ENCODE measurements at regions not wholly inside any gene's neighbourhood (a gene's known extent, or its start where the extent isn't known, plus 50 kb on each side); places are given as distances from the start of the nearest gene placed in this dataset.

- ChIA-PET POLR2A (no interaction called here), CTCF (interaction anchor here (0.6 kb wide), 1 partner anchor 872 kb away, joined by 5 read pairs; no protein-coding TSS in a partner anchor)
- TF ChIP-seq ZNF24 (tag by site-specific recombination; IDR thresholded peaks at IDR 0.05) (no peak), ZBTB48 (tag by site-specific recombination; IDR thresholded peaks at IDR 0.05) (no peak), ZNF16 (tag by site-specific recombination; IDR thresholded peaks at IDR 0.05; ENCODE audit: low read depth) (no peak), YY1 (tag by site-specific recombination; IDR thresholded peaks at IDR 0.05) (no peak), ZFP37 (tag by site-specific recombination; IDR thresholded peaks at IDR 0.05) (no peak), ZNF37A (tag by site-specific recombination; IDR thresholded peaks at IDR 0.05) (no peak), ZNF529 (tag by site-specific recombination; IDR thresholded peaks at IDR 0.05; ENCODE audit: insufficient replicate concordance) (no peak), OSR2 (tag by site-specific recombination; IDR thresholded peaks at IDR 0.05) (no peak), MEIS1 (CRISPR knock-in tag; IDR thresholded peaks at IDR 0.05; ENCODE audit: borderline replicate concordance) (no peak), ZNF18 (tag by site-specific recombination; IDR thresholded peaks at IDR 0.05) (no peak), ZNF112 (tag by site-specific recombination; IDR thresholded peaks at IDR 0.05) (no peak), SALL2 (tag by site-specific recombination; IDR thresholded peaks at IDR 0.05; ENCODE audit: borderline replicate concordance) (no peak), ZNF169 (tag by site-specific recombination; IDR thresholded peaks at IDR 0.05) (no peak), ZNF404 (tag by site-specific recombination; IDR thresholded peaks at IDR 0.05) (no peak), ZNF624 (tag by site-specific recombination; IDR thresholded peaks at IDR 0.05) (no peak), ZNF311 (tag by site-specific recombination; IDR thresholded peaks at IDR 0.05; ENCODE audit: borderline replicate concordance) (no peak), ZNF639 (tag by site-specific recombination; IDR thresholded peaks at IDR 0.05) (no peak), ZFP69B (tag by site-specific recombination; IDR thresholded peaks at IDR 0.05) (no peak), IKZF3 (tag by site-specific recombination; IDR thresholded peaks at IDR 0.05) (no peak), ZNF223 (tag by site-specific recombination; IDR thresholded peaks at IDR 0.05) (no peak)
- no peaks in the 10 kb centered on the region for H3K9me3 ChIP-seq (ENCODE audit: control insufficient read depth, insufficient read depth, low read depth, low read length)
- H3K36me3 ChIP-seq (ENCODE audit: control insufficient read depth in 2 of 2, insufficient read depth in 1 of 2, low read length in 2 of 2), result no peaks in the 10 kb centered on the region
- H3K4me3 ChIP-seq (ENCODE audit: low read depth, low read length), result no peak overlapping the region
- no peak overlapping the region for H3K27ac ChIP-seq (ENCODE audit: extremely low read depth, low read depth, low read length)
- no peaks in the 10 kb centered on the region for H3K4me1 ChIP-seq (ENCODE audit: control insufficient read depth, insufficient read depth, low read length)
Observed at GRCh38 chr10:22110761-22111160, 107.1 kb downstream of the EBLN1 start.

GRCh38 chr10:22105270-22105669 lies 101.7 kb upstream of the DNAJC1 start:
- ChIA-PET CTCF (interaction anchor here (0.8 to 1.1 kb wide), 3 partner anchors 20 to 103 kb away, joined by 3 read pairs; no protein-coding TSS in a partner anchor), POLR2A (no interaction called here)
- Histone ChIP-seq H3K4me3 (ENCODE audit: low read depth, low read length) (no peak overlapping the region), H3K36me3 (ENCODE audit: control insufficient read depth in 2 of 2, insufficient read depth in 1 of 2, low read length in 2 of 2) (no peaks in the 10 kb centered on the region), H3K9me3 (ENCODE audit: control insufficient read depth, insufficient read depth, low read depth, low read length) (no peaks in the 10 kb centered on the region), H3K4me1 (ENCODE audit: control insufficient read depth, insufficient read depth, low read length) (no peaks in the 10 kb centered on the region), H3K27ac (ENCODE audit: extremely low read depth, low read depth, low read length) (no peak overlapping the region)
- TF ChIP-seq ZNF146 (tag by site-specific recombination; IDR thresholded peaks at IDR 0.05) (no peak), ZNF404 (tag by site-specific recombination; IDR thresholded peaks at IDR 0.05) (no peak), ZNF311 (tag by site-specific recombination; IDR thresholded peaks at IDR 0.05; ENCODE audit: borderline replicate concordance) (no peak), ZFHX2 (tag by site-specific recombination; conservative IDR thresholded peaks at IDR 0.05) (no peak), MZF1 (tag by site-specific recombination; IDR thresholded peaks at IDR 0.05; ENCODE audit: borderline replicate concordance) (no peak), MYNN (tag by site-specific recombination; IDR thresholded peaks at IDR 0.05; ENCODE audit: borderline replicate concordance) (no peak), SALL2 (tag by site-specific recombination; IDR thresholded peaks at IDR 0.05; ENCODE audit: borderline replicate concordance) (no peak), RBAK (tag by site-specific recombination; IDR thresholded peaks at IDR 0.05) (no peak), ZNF280D (tag by site-specific recombination; IDR thresholded peaks at IDR 0.05) (no peak), ZNF473 (tag by site-specific recombination; IDR thresholded peaks at IDR 0.05) (no peak), ZNF37A (tag by site-specific recombination; IDR thresholded peaks at IDR 0.05) (no peak), ZNF423 (tag by site-specific recombination; IDR thresholded peaks at IDR 0.05) (no peak), ZNF138 (tag by site-specific recombination; IDR thresholded peaks at IDR 0.05; ENCODE audit: borderline replicate concordance) (no peak)
